GM12878 (cell line): ENCODE measurements at regions not wholly inside any gene's neighbourhood (a gene's known extent, or its start where the extent isn't known, plus 50 kb on each side); places are given as distances from the start of the nearest gene placed in this dataset.

Experiments
- CTCF ChIP-seq, 3 experiments: IDR thresholded peaks in 2 of 3; conservative IDR thresholded peaks in 1 of 3; 2 replicates each; pipeline ENCODE4 v1.5.1; 2011; ENCODE audit warnings: low read depth in 3 of 3, low read length in 3 of 3, mild to moderate bottlenecking in 3 of 3, control low read depth in 2 of 3, moderate library complexity in 2 of 3, inconsistent platforms in 1 of 3, mixed read lengths in 1 of 3; ENCODE audit not compliant: control insufficient read depth in 2 of 3, insufficient read depth in 1 of 3; ENCODE audit errors: extremely low read depth in 1 of 3
- EZH2 ChIP-seq: IDR thresholded peaks from 2 replicates; pipeline ENCODE4 v1.6.1; 2012; ENCODE audit warnings: low read depth, mild to moderate bottlenecking, control low read depth, inconsistent platforms, low read length, borderline replicate concordance; ENCODE audit not compliant: control insufficient read depth
- MXI1 ChIP-seq: fragments of 150-350 bp; IDR thresholded peaks from 2 replicates; pipeline ENCODE4 v1.6.1; 2011; ENCODE audit warnings: low read depth, mild to moderate bottlenecking, inconsistent platforms, low read length, improper control_type of control experiment
- POLR2A ChIP-seq: IDR thresholded peaks from 2 replicates; pipeline ENCODE4 v1.6.1; 2011; ENCODE audit warnings: low read depth, mild to moderate bottlenecking, low read length
- PRDM15 ChIP-seq: fragments of 450-650 bp; formaldehyde crosslinking; IDR thresholded peaks from 2 replicates; pipeline ENCODE4 v1.4.0; 2020; ENCODE audit warnings: mild to moderate bottlenecking, moderate library complexity
- YBX1 ChIP-seq: fragments of 450-650 bp; IDR thresholded peaks from 2 replicates; pipeline ENCODE4 v1.6.1; 2016; ENCODE audit warnings: antibody characterized with exemption

GRCh38 chr6:85343428-85343827 is 106.5 kb upstream of the NT5E start:
- TF ChIP-seq PRDM15 (CRISPR knock-in tag) = no peak
- no peak for TF ChIP-seq MXI1
- TF ChIP-seq POLR2A = no peak
- TF ChIP-seq YBX1 = no peak
- TF ChIP-seq EZH2 = no peak
- no peak for TF ChIP-seq CTCF (IDR thresholded peaks at IDR 0.05 in 2 of 3, conservative IDR thresholded peaks at IDR 0.05 in 1 of 3; ENCODE audit: control insufficient read depth in 2 of 3, extremely low read depth in 1 of 3, insufficient read depth in 1 of 3, low read depth in 3 of 3, low read length in 3 of 3)
